Omental fat pad (tissue), 2 donors: ENCODE measurements at regions not wholly inside any gene's neighbourhood (a gene's known extent, or its start where the extent isn't known, plus 50 kb on each side); places are given as distances from the start of the nearest gene placed in this dataset. TPM values are rescaled to one million over a fixed set of nuclear protein-coding genes. Genes with fewer than 3 reads are reported as not detected.
A peak's percentile ranks its signal among the peaks of the same experiment; 100 is the strongest.
"Not testable (repeated sequence)": the region's sequence is repeated elsewhere in the genome, so short reads cannot be mapped to it uniquely, and the experiment has no call there.

Source experiments
- ATAC-seq: fragments of 150-250 bp; one replicate; pipeline ENCODE4 v1.9.1; 2016; ENCODE audit warnings: mild to moderate bottlenecking, moderate library complexity; ENCODE audit not compliant: low FRiP score
- DNase-seq: peaks from one replicate; pipeline ENCODE4 v3.0.0-alpha.2; 2019; ENCODE audit warnings: low spot score
- small RNA-seq: library from RNA; depleted of rRNA; stranded (forward); fragments of <200 nt; gene quantifications from one replicate; pipeline ENCODE3, GENCODE V24; 2016

GRCh38 chr1:149398527-149398926 lies 76.3 kb upstream of the NBPF19 start:
- ATAC-seq, DNase-seq: not testable (repeated sequence)

DNA sequence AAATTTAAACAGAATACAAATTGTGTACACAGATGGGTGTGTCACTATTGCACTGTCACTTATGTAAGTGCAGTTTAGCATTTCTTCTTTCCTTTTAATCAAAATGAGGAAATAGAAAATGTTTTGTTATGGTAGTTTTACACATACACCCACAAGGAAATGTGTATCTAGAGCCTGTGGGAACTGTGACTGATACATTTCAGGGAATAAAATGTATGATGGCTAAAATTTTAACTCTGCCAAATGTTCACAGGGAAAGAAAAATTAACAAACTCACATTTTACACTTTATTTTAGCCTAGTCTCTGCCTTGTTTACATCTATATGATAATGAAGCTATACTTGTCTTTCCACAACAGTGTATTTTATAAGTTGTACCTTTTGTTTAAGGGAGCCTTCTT lies 66.4 kb upstream of the NBPF19 start:
- not testable (repeated sequence) for ATAC-seq, DNase-seq

- DNase-seq, ATAC-seq: not testable (repeated sequence)
These were observed 59.5 kb upstream of the NBPF19 start for GRCh38 chr1:149415373-149415772.

- not testable (repeated sequence) for DNase-seq, ATAC-seq
These were observed 56.1 kb upstream of the NBPF19 start for GRCh38 chr1:149418782-149419181.

- ATAC-seq, DNase-seq: not testable (repeated sequence)
These were observed 51.7 kb upstream of the NBPF19 start for GRCh38 chr1:149423122-149423521.

Small RNA genes lying in the stretch of these regions (small RNA-seq; reads per million reads assigned to genes)
- 700 reads per million, percentile 98 among the genes with 10 or more reads in this experiment for gene RF00100
- not detected for gene RNU1-59P
